ENCODE measurements at regions not wholly inside any gene's neighbourhood (a gene's known extent, or its start where the extent isn't known, plus 50 kb on each side); places are given as distances from the start of the nearest gene placed in this dataset.

GRCh38 chr1:55381983-55382382 lies 166.8 kb upstream of the USP24 start:
- no peaks in the 10 kb centered on the region for H3K27me3 ChIP-seq (ENCODE audit: insufficient read depth, low read depth)
- H3K4me1 ChIP-seq (replicated peaks; ENCODE audit: insufficient read depth): no peaks in the 10 kb centered on the region; the same call in 1 of the 2 replicates
- no peak overlapping the region for H2AFZ ChIP-seq
- H3K27ac ChIP-seq: no peak overlapping the region
- no peak overlapping the region for H3K4me2 ChIP-seq
- H3K79me2 ChIP-seq (ENCODE audit: low read depth): no peaks in the 10 kb centered on the region
- ChIA-PET POLR2A (ENCODE audit: unreplicated experiment) (no interaction called here), CTCF (no interaction called here)
- BruUV-seq (replicated peaks): no TSS peak
- intact Hi-C loops (cut with micrococcal nuclease; ENCODE audit: unreplicated experiment): no loop called here
- H3K36me3 ChIP-seq (ENCODE audit: low read depth): no peaks in the 10 kb centered on the region
- no peak for TF ChIP-seq EZH2 (IDR thresholded peaks at IDR 0.05; ENCODE audit: low read depth)
- TF ChIP-seq CTCF (conservative IDR thresholded peaks at IDR 0.05): no peak
- H3K4me3 ChIP-seq: no peak overlapping the region
- H3K9me3 ChIP-seq (ENCODE audit: insufficient read depth, low read depth): no peaks in the 10 kb centered on the region
- H3K9me2 ChIP-seq (ENCODE audit: insufficient read depth): no peaks in the 10 kb centered on the region
- no peaks in the 10 kb centered on the region for H4K20me1 ChIP-seq (ENCODE audit: insufficient read depth)
- H3F3A ChIP-seq (ENCODE audit: insufficient read depth, low read depth): no peaks in the 10 kb centered on the region
- no peak for DNase-seq

- TF ChIP-seq CTCF (conservative IDR thresholded peaks at IDR 0.05): no peak
- TF ChIP-seq EZH2 (IDR thresholded peaks at IDR 0.05; ENCODE audit: low read depth): no peak
- no TSS peak for BruUV-seq (replicated peaks)
- H3K27ac ChIP-seq: no peak overlapping the region
- H3K27me3 ChIP-seq (ENCODE audit: insufficient read depth, low read depth): no peaks in the 10 kb centered on the region
- POLR2A ChIA-PET (ENCODE audit: unreplicated experiment): no interaction called here
- H3K9me2 ChIP-seq (ENCODE audit: insufficient read depth): no peaks in the 10 kb centered on the region
- H2AFZ ChIP-seq: no peak overlapping the region
- no peak for DNase-seq
- H3K36me3 ChIP-seq (ENCODE audit: low read depth): no peaks in the 10 kb centered on the region
- intact Hi-C loops (cut with micrococcal nuclease; ENCODE audit: unreplicated experiment): no loop called here
- no peak overlapping the region for H3K4me2 ChIP-seq
- CTCF ChIA-PET: no interaction called here
- no peaks in the 10 kb centered on the region for H3K9me3 ChIP-seq (ENCODE audit: insufficient read depth, low read depth)
- no peaks in the 10 kb centered on the region for H3F3A ChIP-seq (ENCODE audit: insufficient read depth, low read depth)
- no peaks in the 10 kb centered on the region for H4K20me1 ChIP-seq (ENCODE audit: insufficient read depth)
- no peaks in the 10 kb centered on the region; the same call in 1 of the 2 replicates for H3K4me1 ChIP-seq (replicated peaks; ENCODE audit: insufficient read depth)
- H3K4me3 ChIP-seq: no peak overlapping the region
- no peaks in the 10 kb centered on the region for H3K79me2 ChIP-seq (ENCODE audit: low read depth)
Observed at GRCh38 chr1:55381491-55381890, 166.3 kb upstream of the USP24 start.

- no peaks in the 10 kb centered on the region for H3K79me2 ChIP-seq (ENCODE audit: low read depth)
- no peak for DNase-seq
- H2AFZ ChIP-seq: no peak overlapping the region
- no peaks in the 10 kb centered on the region for H3F3A ChIP-seq (ENCODE audit: insufficient read depth, low read depth)
- no peaks in the 10 kb centered on the region for H3K36me3 ChIP-seq (ENCODE audit: low read depth)
- H3K9me3 ChIP-seq (ENCODE audit: insufficient read depth, low read depth): no peaks in the 10 kb centered on the region
- H3K9me2 ChIP-seq (ENCODE audit: insufficient read depth): no peaks in the 10 kb centered on the region
- no TSS peak for BruUV-seq (replicated peaks)
- H3K27ac ChIP-seq: no peak overlapping the region
- no peak overlapping the region for H3K4me3 ChIP-seq
- ChIA-PET POLR2A (ENCODE audit: unreplicated experiment) (no interaction called here), CTCF (no interaction called here)
- no peaks in the 10 kb centered on the region; the same call in 1 of the 2 replicates for H3K4me1 ChIP-seq (replicated peaks; ENCODE audit: insufficient read depth)
- TF ChIP-seq CTCF (conservative IDR thresholded peaks at IDR 0.05): no peak
- TF ChIP-seq EZH2 (IDR thresholded peaks at IDR 0.05; ENCODE audit: low read depth): no peak
- no peaks in the 10 kb centered on the region for H4K20me1 ChIP-seq (ENCODE audit: insufficient read depth)
- no peak overlapping the region for H3K4me2 ChIP-seq
- no peaks in the 10 kb centered on the region for H3K27me3 ChIP-seq (ENCODE audit: insufficient read depth, low read depth)
- intact Hi-C loops (cut with micrococcal nuclease; ENCODE audit: unreplicated experiment): no loop called here
Observed at GRCh38 chr1:55380355-55380970, 165.3 kb upstream of the USP24 start.
